Activated CD4-positive, alpha-beta memory T cell treated with anti-CD3 and anti-CD28 coated beads, Interleukin-2, amount 10 ng/mL, durations not matched to agents 7 days and 5 days (primary cell): ENCODE measurements at regions not wholly inside any gene's neighbourhood (a gene's known extent, or its start where the extent isn't known, plus 50 kb on each side); places are given as distances from the start of the nearest gene placed in this dataset.

Experiments
- CTCF ChIA-PET: fragments of 350-600 bp; sonication (Branson Sonifier 250); formaldehyde crosslinking; loops from one replicate; lab custom pipeline; 2021; ENCODE audit warnings: antibody characterized with exemption, inconsistent platforms; lab: Charles Lee
- POLR2A ChIA-PET: fragments of 350-600 bp; sonication (Branson Sonifier 250); formaldehyde crosslinking; loops from one replicate; lab custom pipeline; 2021; ENCODE audit warnings: antibody characterized with exemption; lab: Charles Lee
- DNase-seq: peaks from one replicate; pipeline ENCODE4 v3.0.0-alpha.2; 2020
- H3K27ac Mint-ChIP-seq: one replicate; pipeline ENCODE4 v1.8.0; 2021; ENCODE audit warnings: mild to moderate bottlenecking, mixed read lengths
- H3K27me3 Mint-ChIP-seq: one replicate; pipeline ENCODE4 v1.8.0; 2021; ENCODE audit warnings: mixed read lengths
- H3K36me3 Mint-ChIP-seq: one replicate; pipeline ENCODE4 v1.8.0; 2021; ENCODE audit warnings: low read depth, mixed read lengths
- H3K4me1 Mint-ChIP-seq: one replicate; pipeline ENCODE4 v1.8.0; 2021; ENCODE audit warnings: mixed read lengths
- H3K4me3 Mint-ChIP-seq: one replicate; pipeline ENCODE4 v1.8.0; 2021; ENCODE audit warnings: mild to moderate bottlenecking, mixed read lengths
- H3K9me3 Mint-ChIP-seq: one replicate; pipeline ENCODE4 v1.8.0; 2021; ENCODE audit warnings: mixed read lengths

GRCh38 chr19:34120846-34121639 is 51.3 kb upstream of the LSM14A start:
- H3K4me1 Mint-ChIP-seq, result peaks cover 7% of the 10 kb centered on the region
- CTCF ChIA-PET, result interaction anchor here (0.7 to 2.4 kb wide), 5 partner anchors 23 to 344 kb away, joined by 3 to 8 read pairs (median 5); no protein-coding TSS in a partner anchor
- DNase-seq, result peak; percentile 64
- POLR2A ChIA-PET, result no interaction called here
- no peak overlapping the region for H3K4me3 Mint-ChIP-seq
- H3K36me3 Mint-ChIP-seq, result no peaks in the 10 kb centered on the region
- no peak overlapping the region for H3K27ac Mint-ChIP-seq
- no peaks in the 10 kb centered on the region for H3K9me3 Mint-ChIP-seq
- peaks cover 16% of the 10 kb centered on the region for H3K27me3 Mint-ChIP-seq
